Endothelial cell of umbilical vein (primary cell): ENCODE measurements at regions not wholly inside any gene's neighbourhood (a gene's known extent, or its start where the extent isn't known, plus 50 kb on each side); places are given as distances from the start of the nearest gene placed in this dataset.

Experiments
- BruUV-seq: library from RNA; stranded (reverse); fragments of 400-500 nt; replicated peaks from 2 replicates; lab custom pipeline; 2021; lab: Mats Ljungman, UMichigan
- CTCF ChIA-PET: fragments of 300-600, 350-600 bp; sonication (Branson Sonifier 250); formaldehyde crosslinking; loops from one replicate; lab custom pipeline; 2021; ENCODE audit warnings: antibody characterized with exemption, inconsistent platforms; lab: Charles Lee
- POLR2A ChIA-PET: fragments of 300-600, 350-600 bp; sonication (Branson Sonifier 250); formaldehyde crosslinking; loops from one replicate; lab custom pipeline; 2021; ENCODE audit warnings: antibody characterized with exemption, inconsistent platforms; lab: Charles Lee
- DNase-seq: peaks from one replicate; pipeline ENCODE4 v3.0.0-alpha.2; 2011; ENCODE audit warnings: low read depth, low spot score
- FAIRE-seq: peaks from 2 replicates; lab custom pipeline; 2011; peaks lifted over from hg19 to GRCh38; lab: Jason Lieb, UNC
- H2AFZ ChIP-seq: 2 replicates; pipeline ENCODE4 v1.6.0; 2012; ENCODE audit warnings: low read depth, low read length, control low read depth, inconsistent platforms
- H3K27ac ChIP-seq: 2 replicates; pipeline ENCODE4 v1.5.1; 2011; ENCODE audit warnings: low read depth, mild to moderate bottlenecking, control low read depth, low read length, moderate library complexity; ENCODE audit not compliant: insufficient read depth
- H3K27me3 ChIP-seq, 2 experiments: 2 replicates each; pipeline versions ENCODE4 v1.6.0 to v1.6.1; 2011; ENCODE audit warnings: low read length in 2 of 2, mixed read lengths in 1 of 2; ENCODE audit not compliant: control insufficient read depth in 2 of 2, insufficient read depth in 2 of 2
- H3K36me3 ChIP-seq, 2 experiments: 2 replicates in 1 of 2; 3 replicates in 1 of 2; pipeline ENCODE4 v1.5.1; 2011; ENCODE audit warnings: low read length in 2 of 2, mild to moderate bottlenecking in 1 of 2, moderate library complexity in 1 of 2; ENCODE audit not compliant: control insufficient read depth in 2 of 2, insufficient read depth in 2 of 2; ENCODE audit errors: extremely low read depth in 1 of 2
- H3K4me1 ChIP-seq: 3 replicates; pipeline ENCODE4 v1.5.1; 2011; ENCODE audit warnings: mild to moderate bottlenecking, low read length; ENCODE audit not compliant: control insufficient read depth, insufficient read depth; ENCODE audit errors: extremely low read depth
- H3K4me2 ChIP-seq: 2 replicates; pipeline ENCODE4 v1.6.1; 2011; ENCODE audit warnings: low read length, control low read depth, mixed read lengths; ENCODE audit not compliant: insufficient read depth
- H3K4me3 ChIP-seq, 3 experiments: fragments of 200-600 bp in 1 of 3; sonication (generic), shearing (Covaris generic) in 1 of 3; replicated peaks in 1 of 3; 2 replicates each; pipeline ENCODE4 v1.5.1; 2011 to 2016; ENCODE audit warnings: control low read depth in 3 of 3, low read length in 3 of 3, mild to moderate bottlenecking in 2 of 3, inconsistent platforms in 1 of 3, low read depth in 1 of 3, moderate library complexity in 1 of 3; ENCODE audit not compliant: insufficient read depth in 1 of 3
- H3K79me2 ChIP-seq: 2 replicates; pipeline ENCODE4 v1.6.0; 2012; ENCODE audit warnings: low read length, inconsistent platforms; ENCODE audit not compliant: control insufficient read depth, insufficient read depth
- H3K9ac ChIP-seq: replicated peaks from 2 replicates; pipeline ENCODE3; 2011; ENCODE audit warnings: low read length, control low read depth; ENCODE audit not compliant: insufficient read depth; ENCODE audit errors: extremely low read depth
- H3K9me1 ChIP-seq: replicated peaks from 3 replicates; pipeline ENCODE4 v1.6.0; 2011; ENCODE audit warnings: mild to moderate bottlenecking, low read length; ENCODE audit not compliant: control insufficient read depth, insufficient read depth; ENCODE audit errors: extremely low read depth
- H3K9me3 ChIP-seq: replicated peaks from 2 replicates; pipeline ENCODE4 v1.5.1; 2012; ENCODE audit warnings: low read length, inconsistent platforms; ENCODE audit not compliant: control insufficient read depth, insufficient read depth
- H4K20me1 ChIP-seq: replicated peaks from 2 replicates; pipeline ENCODE3; 2011; ENCODE audit warnings: mild to moderate bottlenecking, low read length; ENCODE audit not compliant: control insufficient read depth, insufficient read depth; ENCODE audit errors: extremely low read depth
- CTCF ChIP-seq, 2 donors: IDR thresholded peaks; 1 replicate in 1 of 2; 2 replicates in 1 of 2; pipeline ENCODE4 v1.5.1; 2011; ENCODE audit warnings: low read length in 2 of 2, mild to moderate bottlenecking in 2 of 2, moderate library complexity in 2 of 2, control low read depth in 1 of 2, inconsistent platforms in 1 of 2, low read depth in 1 of 2; ENCODE audit not compliant: insufficient read depth in 1 of 2; ENCODE audit errors: extremely low read depth in 1 of 2
- EZH2 ChIP-seq: IDR thresholded peaks from 2 replicates; pipeline ENCODE4 v1.6.1; 2012; ENCODE audit warnings: borderline replicate concordance, low read depth, mild to moderate bottlenecking, moderate library complexity, low read length, inconsistent platforms; ENCODE audit not compliant: severe bottlenecking
- FOS ChIP-seq: IDR thresholded peaks from 2 replicates; pipeline ENCODE4 v1.6.1; 2011; ENCODE audit warnings: mild to moderate bottlenecking, low read length, moderate library complexity, borderline replicate concordance; ENCODE audit not compliant: insufficient read depth
- GATA2 ChIP-seq: IDR thresholded peaks from 2 replicates; pipeline ENCODE4 v1.7.0; 2011; ENCODE audit warnings: low read depth, mild to moderate bottlenecking, moderate library complexity, mixed read lengths, low read length; ENCODE audit not compliant: insufficient read length, insufficient read depth
- JUN ChIP-seq: IDR thresholded peaks from 2 replicates; pipeline ENCODE4 v1.6.1; 2011; ENCODE audit warnings: borderline replicate concordance, low read depth; ENCODE audit not compliant: insufficient read length, insufficient read depth
- MAX ChIP-seq: IDR thresholded peaks from 2 replicates; pipeline ENCODE4 v1.6.1; 2011; ENCODE audit not compliant: insufficient read depth, insufficient read length
- MYC ChIP-seq: IDR thresholded peaks from one replicate; pipeline ENCODE4 v1.6.1; 2011; ENCODE audit warnings: mild to moderate bottlenecking, low read depth, low read length
- POLR2A ChIP-seq: IDR thresholded peaks from 2 replicates; pipeline ENCODE4 v1.6.1; 2012; ENCODE audit warnings: low read depth, mild to moderate bottlenecking, control low read depth, low read length
- POLR2AphosphoS5 ChIP-seq: IDR thresholded peaks from 2 replicates; pipeline ENCODE4 v1.6.1; 2012; ENCODE audit warnings: low read depth, mild to moderate bottlenecking, control low read depth, low read length, moderate library complexity; ENCODE audit not compliant: insufficient read depth
- dilution Hi-C: fragments of 300-500 bp; cut with MboI; formaldehyde crosslinking; loops from one replicate; pipeline ENCODE4 v1.15.0; 2019; ENCODE audit warnings: low sequenced_read_pairs; ENCODE audit not compliant: extremely low pct_ligation_motif_present
- intact Hi-C: fragments of 100-400 bp; cut with micrococcal nuclease; formaldehyde crosslinking; loops from one replicate; pipeline ENCODE4 v1.10.0; 2022

GRCh38 chr22:47645923-47646322 lies 883.5 kb downstream of the TBC1D22A start:
- dilution Hi-C loops (no loop called here), intact Hi-C loops (no loop called here)
- no peaks in the 10 kb centered on the region for H3K27me3 ChIP-seq
- POLR2A ChIA-PET = no interaction called here
- no peak for TF ChIP-seq POLR2A
- no peak for TF ChIP-seq GATA2
- TF ChIP-seq CTCF (IDR thresholded peaks at IDR 0.05; ENCODE audit: extremely low read depth in 1 of 2, insufficient read depth in 1 of 2, low read depth in 1 of 2, low read length in 2 of 2) = no peak
- no peak for TF ChIP-seq MAX
- no peak for TF ChIP-seq JUN
- TF ChIP-seq FOS = no peak
- no peak for DNase-seq
- no peaks in the 10 kb centered on the region for H3K4me1 ChIP-seq
- no peaks in the 10 kb centered on the region for H4K20me1 ChIP-seq
- H3K9me3 ChIP-seq = no peaks in the 10 kb centered on the region
- no peak overlapping the region for H3K9ac ChIP-seq
- H2AFZ ChIP-seq = no peak overlapping the region
- H3K4me2 ChIP-seq = no peak overlapping the region
- no peak for FAIRE-seq
- CTCF ChIA-PET = no interaction called here
- no peak overlapping the region for H3K4me3 ChIP-seq
- no peaks in the 10 kb centered on the region for H3K9me1 ChIP-seq
- no peaks in the 10 kb centered on the region for H3K36me3 ChIP-seq
- no peak overlapping the region for H3K27ac ChIP-seq
- no peaks in the 10 kb centered on the region for H3K79me2 ChIP-seq
- no TSS peak for BruUV-seq

- Histone ChIP-seq H3K4me1 (no peaks in the 10 kb centered on the region), H3K9ac (no peak overlapping the region), H3K9me3 (no peaks in the 10 kb centered on the region), H3K4me3 (no peak overlapping the region), H3K4me2 (no peak overlapping the region), H2AFZ (no peak overlapping the region), H3K79me2 (no peaks in the 10 kb centered on the region), H3K27me3 (no peaks in the 10 kb centered on the region), H3K9me1 (no peaks in the 10 kb centered on the region), H3K36me3 (no peaks in the 10 kb centered on the region), H4K20me1 (no peaks in the 10 kb centered on the region), H3K27ac (no peak overlapping the region)
- ChIA-PET CTCF (no interaction called here), POLR2A (no interaction called here)
- dilution Hi-C loops (no loop called here), intact Hi-C loops (no loop called here)
- no peak for DNase-seq
- BruUV-seq = no TSS peak
- FAIRE-seq = no peak
- no peak for TF ChIP-seq FOS
- TF ChIP-seq JUN = no peak
- no peak for TF ChIP-seq EZH2
- TF ChIP-seq MAX = no peak
- TF ChIP-seq MYC = no peak
- no peak for TF ChIP-seq CTCF (IDR thresholded peaks at IDR 0.05; ENCODE audit: extremely low read depth in 1 of 2, insufficient read depth in 1 of 2, low read depth in 1 of 2, low read length in 2 of 2)
- no peak for TF ChIP-seq POLR2A
- TF ChIP-seq GATA2 = no peak
- TF ChIP-seq POLR2AphosphoS5 = no peak
These were observed 883.0 kb downstream of the TBC1D22A start for GRCh38 chr22:47645450-47645914.
